Kidney tubule cell (primary cell): ENCODE measurements at regions not wholly inside any gene's neighbourhood (a gene's known extent, or its start where the extent isn't known, plus 50 kb on each side); places are given as distances from the start of the nearest gene placed in this dataset.

Experiments
- DNase-seq: peaks from one replicate; pipeline ENCODE4 v3.0.0-alpha.2; 2018; ENCODE audit warnings: low spot score

DNA sequence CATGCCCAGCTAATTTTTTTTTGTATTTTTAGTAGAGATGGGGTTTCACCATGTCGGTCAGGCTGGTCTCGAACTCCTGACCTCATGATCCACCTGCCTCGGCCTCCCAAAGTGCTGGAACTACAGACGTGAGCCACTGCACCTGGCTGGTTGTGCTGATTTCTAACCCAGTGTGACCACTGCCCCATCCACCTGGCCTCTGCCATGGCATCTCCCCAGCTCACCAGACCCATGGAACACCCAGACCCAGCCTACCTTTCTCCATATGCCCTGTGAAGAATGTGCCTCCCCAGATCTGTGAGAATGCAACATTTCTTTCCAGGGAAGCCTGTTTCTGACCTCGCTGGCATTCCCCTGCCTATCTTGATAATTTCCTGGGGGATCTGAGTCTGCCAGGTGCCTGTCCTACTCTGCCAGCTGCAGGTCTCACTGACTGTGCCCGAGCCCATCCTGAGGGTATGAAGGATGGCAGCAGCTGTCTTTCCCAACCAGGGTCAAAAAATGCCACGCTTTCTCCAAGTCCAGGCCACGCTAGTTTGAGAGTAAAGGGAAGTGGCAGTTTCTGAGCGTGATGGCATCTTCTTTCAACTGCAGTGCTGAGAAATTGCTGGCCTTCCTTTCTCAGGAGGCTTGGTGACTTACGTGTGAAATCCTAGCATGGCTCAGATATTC, 324.4 kb upstream of the ZNF32 start:
- DNase-seq, result no peak

DNA sequence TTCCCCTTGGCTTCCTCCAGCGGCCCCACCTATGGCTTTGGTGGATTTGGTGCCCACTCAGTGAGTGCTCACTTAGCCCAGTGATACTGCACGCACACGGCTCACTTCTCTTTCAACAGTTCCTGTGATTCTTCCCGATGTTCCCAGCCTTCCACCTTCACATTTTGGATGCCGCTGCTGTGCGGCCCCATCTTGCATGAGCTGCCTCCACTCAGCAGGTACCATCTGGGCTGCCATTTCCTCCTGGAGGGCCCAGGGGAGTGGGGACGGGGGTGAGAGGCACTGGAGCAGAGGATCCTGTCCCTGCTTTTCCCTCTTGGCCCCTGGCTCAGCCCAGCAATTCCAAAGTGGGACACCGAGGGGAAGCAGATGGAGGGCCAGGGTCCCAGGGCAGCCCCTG, 323.3 kb upstream of the ZNF32 start:
- no peak for DNase-seq

- no peak for DNase-seq
These were observed 322.6 kb upstream of the ZNF32 start for GRCh38 chr10:43971306-43971705.

DNA sequence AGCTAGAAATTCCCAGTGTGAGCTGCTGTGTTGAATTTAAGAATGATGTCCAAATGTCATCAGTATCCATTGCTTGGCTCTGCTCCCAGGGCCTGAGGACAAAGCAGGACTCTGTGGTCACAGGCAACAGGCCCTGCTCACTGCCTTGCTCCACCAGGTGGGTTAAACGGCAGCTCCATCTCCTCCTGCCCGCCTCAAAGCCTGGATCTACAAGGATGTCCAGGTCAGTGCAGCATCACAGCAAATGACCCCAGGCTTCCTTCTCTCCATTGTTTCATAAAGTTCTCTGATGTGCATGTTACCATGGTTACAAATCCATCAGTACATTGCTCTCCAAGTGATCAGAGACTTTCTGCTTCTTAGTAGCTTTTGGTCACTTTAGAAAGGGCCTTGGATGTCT, 322.0 kb upstream of the ZNF32 start:
- DNase-seq, result no peak

DNA sequence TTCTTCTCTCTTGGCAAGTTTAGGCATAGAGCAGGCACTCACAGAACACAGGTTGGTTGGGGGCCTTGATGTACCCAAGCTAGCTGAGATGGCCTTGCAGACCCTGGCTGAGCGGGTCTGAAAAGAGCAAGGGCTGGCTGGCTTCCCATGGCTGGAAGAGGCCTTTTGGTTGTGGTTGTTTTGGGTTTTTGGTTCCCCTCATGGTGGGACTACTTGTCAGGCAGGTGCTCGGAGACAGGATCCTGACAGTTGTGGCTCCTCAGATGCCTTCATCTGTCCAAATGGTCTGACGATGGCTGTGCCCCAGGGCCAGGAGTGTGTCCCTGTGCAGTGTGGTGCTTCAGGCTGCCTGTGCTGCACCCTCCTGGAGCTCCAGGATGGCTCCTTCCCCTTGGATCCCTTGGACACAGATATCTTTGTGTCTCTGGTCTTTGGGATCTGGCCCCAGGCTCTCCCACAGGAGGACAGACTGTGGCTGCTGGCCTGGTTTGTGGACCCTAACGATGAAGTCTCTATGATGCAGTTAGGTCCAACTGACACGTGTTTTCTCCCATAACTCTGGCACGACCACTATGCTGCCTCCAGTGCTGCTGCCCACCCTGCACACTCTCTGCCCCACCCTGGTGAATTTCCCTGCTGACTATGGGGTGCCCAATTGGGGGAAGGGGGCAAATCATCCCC, 321.5 kb upstream of the ZNF32 start:
- no peak for DNase-seq

- no peak for DNase-seq
These were observed 320.8 kb upstream of the ZNF32 start for GRCh38 chr10:43969506-43969905.

- no peak for DNase-seq
These were observed 320.3 kb upstream of the ZNF32 start for GRCh38 chr10:43968961-43969360.

DNA sequence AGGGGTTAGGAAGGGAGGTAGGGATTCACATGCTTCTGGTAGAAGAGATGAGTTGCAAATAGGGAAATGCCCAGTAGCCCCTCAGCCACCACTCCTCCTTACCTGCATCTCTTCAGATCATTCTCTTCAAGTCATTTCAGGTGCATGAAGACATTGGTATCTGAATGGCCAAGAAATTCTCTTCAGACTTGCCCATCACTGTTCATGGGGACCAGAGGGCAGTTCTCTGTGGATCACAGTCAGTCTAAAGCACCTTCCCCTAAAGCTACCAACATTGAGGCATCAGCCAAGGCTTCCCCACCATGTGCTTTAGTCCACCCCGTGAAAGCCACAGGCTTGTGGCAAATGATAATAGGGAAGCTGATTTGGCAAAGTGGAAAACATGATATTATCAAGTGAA, 319.4 kb upstream of the ZNF32 start:
- DNase-seq, result no peak

GRCh38 chr10:43966571-43966965, 317.9 kb upstream of the ZNF32 start:
- no peak for DNase-seq

GRCh38 chr10:43965918-43966570, 317.4 kb upstream of the ZNF32 start:
- no peak for DNase-seq

DNA sequence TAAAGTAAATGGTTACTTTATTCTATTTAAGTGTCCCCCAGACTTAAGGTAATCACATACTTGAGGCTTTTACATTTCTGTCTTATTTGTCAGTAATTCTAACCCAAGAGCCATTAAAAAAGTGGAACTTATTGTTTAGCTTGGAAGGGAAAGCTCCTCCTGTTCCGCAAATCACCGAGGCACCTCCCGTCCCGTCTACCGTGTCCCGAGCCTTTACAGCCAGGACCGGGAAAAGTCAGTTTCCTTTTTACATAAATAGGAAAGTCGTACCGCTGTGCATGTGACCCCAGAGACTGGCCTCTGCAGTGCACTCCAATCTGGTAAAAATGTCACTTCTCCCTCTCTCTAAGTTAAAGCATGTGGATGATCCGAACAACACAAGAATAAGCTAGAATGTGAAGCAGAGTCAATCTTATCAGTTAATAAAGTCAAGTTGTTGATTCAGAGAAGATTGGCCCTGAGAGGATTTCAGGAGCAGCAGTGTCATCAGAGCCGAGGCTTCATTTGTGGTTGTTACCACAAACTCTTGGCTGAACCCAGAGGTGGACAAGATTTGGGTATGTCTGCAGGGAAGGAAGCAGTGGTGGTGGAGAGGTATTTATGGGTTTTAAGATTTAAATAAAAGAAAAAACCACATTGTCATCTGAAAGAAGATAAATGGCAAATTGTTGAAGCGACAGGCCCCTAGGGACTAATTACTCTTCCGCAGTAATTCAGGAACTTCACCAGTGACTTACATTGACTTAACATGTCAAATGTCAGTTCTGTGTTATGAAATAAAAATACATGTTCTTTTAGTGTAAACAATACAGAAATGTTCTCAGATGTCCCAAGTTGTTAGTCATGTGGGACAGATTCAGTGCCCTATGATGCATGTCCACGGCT, 316.6 kb upstream of the ZNF32 start:
- no peak for DNase-seq

DNA sequence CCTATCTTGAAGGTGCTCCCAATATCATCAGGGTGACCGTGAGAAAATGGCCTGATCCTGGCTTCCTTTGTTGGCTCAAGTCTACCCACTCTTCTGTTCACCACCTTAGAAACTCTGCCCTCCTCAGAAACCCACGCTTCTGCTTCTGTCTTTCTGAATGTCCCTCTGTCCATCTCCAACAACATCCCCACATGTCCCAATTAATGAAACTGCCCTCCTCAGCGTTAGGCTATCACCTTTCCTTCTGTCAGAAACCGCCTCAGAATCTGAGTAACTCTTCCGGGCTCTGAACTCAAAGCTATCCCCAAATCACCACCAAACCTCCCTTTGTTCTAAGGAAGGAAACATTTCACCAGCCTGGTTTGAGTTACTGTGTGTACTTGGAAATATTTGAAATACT, 315.8 kb upstream of the ZNF32 start:
- DNase-seq, result no peak

GRCh38 chr10:43963793-43964425, 315.2 kb upstream of the ZNF32 start:
- DNase-seq, result no peak

DNA sequence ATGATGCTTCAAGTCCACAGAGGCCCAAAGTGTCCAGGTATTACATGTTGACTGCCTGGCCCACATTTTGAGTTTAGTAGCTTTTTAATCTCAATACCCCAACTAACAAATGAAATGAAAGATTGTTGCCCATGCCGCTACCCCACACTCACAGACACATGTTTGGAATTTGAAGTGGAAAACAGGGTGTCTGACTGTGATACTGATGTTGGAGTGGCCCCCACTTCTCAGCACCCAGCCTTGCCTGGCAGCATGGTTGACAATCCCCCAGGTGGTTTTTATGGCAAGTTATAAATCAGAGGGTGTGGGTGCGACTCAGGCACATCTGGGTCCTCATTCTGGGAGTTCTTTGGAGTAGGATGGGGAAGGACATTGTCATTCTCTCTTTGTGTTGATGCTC, 314.7 kb upstream of the ZNF32 start:
- DNase-seq, result no peak

- DNase-seq, result no peak
These were observed 313.9 kb upstream of the ZNF32 start for GRCh38 chr10:43962346-43963191.

GRCh38 chr10:43961523-43962345, 313.1 kb upstream of the ZNF32 start:
- no peak for DNase-seq

- no peak for DNase-seq
These were observed 312.3 kb upstream of the ZNF32 start for GRCh38 chr10:43960981-43961380.

DNA sequence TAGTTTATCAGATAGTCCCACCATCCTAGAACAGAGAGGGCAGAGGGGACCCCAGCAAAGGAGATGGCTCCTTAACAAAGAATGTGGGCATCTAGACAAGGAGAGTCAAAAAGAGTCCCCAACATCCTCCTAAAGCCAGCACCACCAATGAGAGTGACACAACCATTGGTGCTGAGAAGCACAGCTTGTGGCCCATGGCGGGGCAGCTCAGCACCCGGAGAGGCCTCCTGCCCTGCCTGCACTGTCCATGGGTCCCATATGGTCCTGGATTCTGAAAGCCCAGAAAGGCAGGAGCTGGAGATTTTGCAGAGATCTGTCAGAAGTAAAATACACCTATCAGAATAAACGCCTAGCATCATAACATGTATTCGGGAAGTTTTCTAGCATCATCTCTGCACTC, 311.8 kb upstream of the ZNF32 start:
- DNase-seq, result no peak

- DNase-seq, result no peak
These were observed 311.4 kb upstream of the ZNF32 start for GRCh38 chr10:43960135-43960415.

DNA sequence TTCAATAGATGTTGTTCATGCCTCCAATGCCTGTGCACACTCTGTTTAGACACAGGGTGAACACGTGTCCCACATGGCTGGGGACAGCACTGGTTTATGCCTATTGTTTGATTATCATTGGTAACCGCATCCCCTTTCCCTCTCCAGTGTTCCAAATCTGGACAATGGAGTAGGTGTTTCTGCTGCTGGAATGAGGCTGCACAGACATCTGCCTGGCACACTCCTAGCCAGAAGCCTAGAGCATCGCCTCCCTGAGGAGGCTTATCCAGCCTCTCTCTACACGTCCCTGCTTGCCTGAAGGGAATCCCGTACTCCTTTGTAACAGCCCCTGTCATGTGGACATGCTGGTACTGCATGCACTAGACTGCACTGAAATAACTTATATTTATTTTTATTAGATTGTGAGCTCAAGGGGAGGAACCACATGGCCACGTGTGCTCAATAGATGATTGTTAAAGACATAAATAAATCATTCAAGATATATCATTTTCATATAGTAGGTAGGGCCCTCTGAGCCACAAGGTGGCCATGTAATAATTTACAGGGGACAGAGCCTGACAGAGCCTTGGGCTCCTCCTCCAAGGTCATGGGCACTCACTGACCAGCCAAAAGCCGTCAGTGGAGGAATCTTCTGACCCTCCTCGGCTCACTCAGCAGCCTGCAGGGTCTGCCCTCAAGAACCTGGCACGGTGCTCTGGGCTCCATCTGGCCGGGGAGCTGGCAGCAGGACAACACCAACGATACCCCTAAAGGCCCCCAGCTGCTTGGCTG, 310.9 kb upstream of the ZNF32 start:
- DNase-seq, result no peak
